GM19324 (cell line): ENCODE measurements at regions not wholly inside any gene's neighbourhood (a gene's known extent, or its start where the extent isn't known, plus 50 kb on each side); places are given as distances from the start of the nearest gene placed in this dataset.
"Not testable (repeated sequence)": the region's sequence is repeated elsewhere in the genome, so short reads cannot be mapped to it uniquely, and the experiment has no call there.

ENCODE experiments used
- ATAC-seq: cut with Tn5 transposase; IDR thresholded peaks from one replicate; pipeline ENCODE4 v1.9.1; 2021; ENCODE audit warnings: mild to moderate bottlenecking, moderate library complexity; ENCODE audit not compliant: unreplicated experiment, low FRiP score

GRCh38 chr11:122604621-122605020 lies 50.9 kb upstream of the UBASH3B start:
- no peak for ATAC-seq

- no peak for ATAC-seq
Measured at GRCh38 chr11:122601141-122602125, 54.1 kb upstream of the UBASH3B start.

- no peak for ATAC-seq
Measured at GRCh38 chr11:122600290-122600689, 55.2 kb upstream of the UBASH3B start.

- ATAC-seq = no peak
Measured at GRCh38 chr11:122599434-122599833, 56.1 kb upstream of the UBASH3B start.

- no peak for ATAC-seq
Measured at GRCh38 chr11:122598971-122599370, 56.6 kb upstream of the UBASH3B start.

- ATAC-seq = no peak
Measured at GRCh38 chr11:122597511-122597910, 58.0 kb upstream of the UBASH3B start.

- ATAC-seq = no peak
Measured at GRCh38 chr11:122594986-122595645, 60.4 kb upstream of the UBASH3B start.

- ATAC-seq = no peak
Measured at GRCh38 chr11:122593473-122594420, 61.8 kb upstream of the UBASH3B start.

- ATAC-seq = no peak
Measured at GRCh38 chr11:122592641-122593040, 62.9 kb upstream of the UBASH3B start.

- no peak for ATAC-seq
Measured at GRCh38 chr11:122584670-122585069, 70.9 kb upstream of the UBASH3B start.

- ATAC-seq = not testable (repeated sequence)
Measured at GRCh38 chr11:122580071-122580470, 75.5 kb upstream of the UBASH3B start.

- no peak for ATAC-seq
Measured at GRCh38 chr11:122578171-122578825, 77.2 kb upstream of the UBASH3B start.

GRCh38 chr11:122572592-122572991 lies 82.9 kb upstream of the UBASH3B start:
- no peak for ATAC-seq

- ATAC-seq = no peak
Measured at GRCh38 chr11:122563761-122564160, 91.8 kb upstream of the UBASH3B start.

- no peak for ATAC-seq
Measured at GRCh38 chr11:122559734-122560382, 95.7 kb upstream of the UBASH3B start.

- ATAC-seq = not testable (repeated sequence)
Measured at GRCh38 chr11:122559218-122559617, 96.3 kb upstream of the UBASH3B start.

GRCh38 chr11:122557163-122557562 lies 98.4 kb upstream of the UBASH3B start:
- not testable (repeated sequence) for ATAC-seq

GRCh38 chr11:122556605-122557004 lies 98.9 kb upstream of the UBASH3B start:
- no peak for ATAC-seq

- no peak for ATAC-seq
Measured at GRCh38 chr11:122538060-122538459, 117.5 kb upstream of the UBASH3B start.
